ENCODE measurements at regions not wholly inside any gene's neighbourhood (a gene's known extent, or its start where the extent isn't known, plus 50 kb on each side); places are given as distances from the start of the nearest gene placed in this dataset.

DNA sequence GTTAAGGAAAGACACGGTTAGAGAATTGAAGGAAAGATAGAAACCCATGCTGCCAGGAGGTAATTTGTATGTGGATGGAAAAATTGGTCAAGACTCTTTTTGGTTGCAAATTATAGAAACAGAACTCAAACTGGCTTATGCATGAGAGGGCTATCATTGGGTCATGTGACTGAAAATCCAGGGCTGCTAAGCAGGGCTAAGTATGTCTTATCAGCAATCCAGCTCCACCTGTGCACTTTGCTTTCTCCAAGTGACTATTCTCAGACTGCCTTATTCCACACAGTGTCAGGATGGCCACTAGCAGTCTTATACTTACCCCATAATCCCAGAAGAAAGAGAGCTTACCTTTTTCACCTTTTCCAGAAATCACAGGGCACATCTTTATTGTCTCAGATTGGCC is 113.5 kb downstream of the CBLN1 start:
- no peak for DNase-seq (ENCODE audit: low read depth in 1 of 2, low spot score in 1 of 2)
- in situ Hi-C loops (cut with HindIII; ENCODE audit: low pct_unique_long_range_greater_than_20kb, low sequenced_read_pairs): no loop called here
- no peak for TF ChIP-seq JUND (IDR thresholded peaks at IDR 0.05; ENCODE audit: low read depth)

DNA sequence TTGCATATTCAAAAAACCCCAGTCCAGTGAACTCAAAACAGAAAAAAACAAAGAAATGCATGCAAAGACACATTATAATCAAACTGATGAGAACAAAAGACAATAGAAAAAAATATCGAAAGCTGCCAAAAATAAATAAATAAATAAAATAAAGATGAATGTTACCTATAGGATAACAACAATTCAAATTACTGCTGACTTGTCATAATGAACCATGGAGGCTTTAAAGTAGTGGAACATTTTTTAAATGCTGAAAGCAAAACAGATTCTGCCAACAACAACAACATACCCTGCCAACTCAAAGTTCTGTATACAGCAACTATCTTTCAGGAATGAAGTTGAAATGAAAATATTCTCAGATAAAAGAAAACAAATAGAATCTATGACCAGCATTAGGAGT is 116.6 kb downstream of the CBLN1 start:
- no peak for TF ChIP-seq JUND (IDR thresholded peaks at IDR 0.05; ENCODE audit: low read depth)
- no peak for DNase-seq (ENCODE audit: low read depth in 1 of 2, low spot score in 1 of 2)
- in situ Hi-C loops (cut with HindIII; ENCODE audit: low pct_unique_long_range_greater_than_20kb, low sequenced_read_pairs): no loop called here

DNA sequence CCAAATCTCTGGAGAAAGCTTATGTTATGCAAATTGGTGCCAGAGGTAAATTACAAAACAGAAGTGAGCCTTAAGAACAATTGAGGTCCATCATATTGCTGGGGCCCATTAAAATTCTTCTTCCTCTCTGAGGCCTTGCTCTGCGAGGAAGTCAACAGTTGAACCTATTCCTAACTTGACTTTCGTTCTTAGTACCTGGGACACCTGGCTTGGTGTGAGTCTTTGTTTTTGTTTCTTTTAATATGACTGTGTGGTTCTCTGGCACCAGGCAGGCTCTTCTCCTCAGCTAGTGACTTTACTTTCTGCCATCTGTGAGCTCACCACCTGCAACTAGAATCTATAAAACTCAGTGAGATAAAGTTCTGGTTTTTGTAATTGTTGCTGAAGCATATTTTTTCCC is 120.4 kb downstream of the CBLN1 start:
- TF ChIP-seq JUND (IDR thresholded peaks at IDR 0.05; ENCODE audit: low read depth): no peak
- in situ Hi-C loops (cut with HindIII; ENCODE audit: low pct_unique_long_range_greater_than_20kb, low sequenced_read_pairs): no loop called here
- no peak for DNase-seq (ENCODE audit: low read depth in 1 of 2, low spot score in 1 of 2)

DNA sequence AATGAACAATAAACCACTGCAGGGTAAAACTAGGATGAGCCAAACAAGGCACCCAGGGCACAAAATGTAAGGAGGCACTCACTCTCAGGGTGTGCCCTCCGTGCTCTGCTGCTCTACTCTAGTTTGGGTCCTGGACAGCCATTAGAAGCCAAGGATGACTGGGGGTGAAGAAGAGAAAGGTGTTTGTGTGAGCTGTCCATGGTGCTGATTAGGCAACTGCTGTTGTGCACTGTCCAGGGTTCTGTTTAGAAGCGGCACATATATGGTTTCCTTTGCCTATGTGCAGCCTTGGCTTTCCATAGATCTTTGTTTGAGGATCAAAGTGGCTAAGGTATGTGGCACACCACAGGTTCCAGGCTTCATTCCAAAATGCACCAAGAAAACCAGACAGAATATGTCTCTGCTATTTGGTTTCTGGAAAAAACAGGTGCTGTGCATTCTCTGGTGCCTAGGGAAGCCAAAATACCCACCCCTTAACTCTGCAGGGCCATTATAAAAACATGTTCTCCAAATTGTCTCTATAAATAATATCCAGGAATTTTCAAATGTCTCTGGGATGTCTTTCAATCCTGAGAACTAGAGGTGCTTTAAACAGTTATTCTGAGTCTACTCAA is 123.5 kb downstream of the CBLN1 start:
- DNase-seq (ENCODE audit: low read depth in 1 of 2, low spot score in 1 of 2): peak; percentile 5 to 72
- TF ChIP-seq JUND (IDR thresholded peaks at IDR 0.05; ENCODE audit: low read depth): no peak
- in situ Hi-C loops (cut with HindIII; ENCODE audit: low pct_unique_long_range_greater_than_20kb, low sequenced_read_pairs): no loop called here

DNA sequence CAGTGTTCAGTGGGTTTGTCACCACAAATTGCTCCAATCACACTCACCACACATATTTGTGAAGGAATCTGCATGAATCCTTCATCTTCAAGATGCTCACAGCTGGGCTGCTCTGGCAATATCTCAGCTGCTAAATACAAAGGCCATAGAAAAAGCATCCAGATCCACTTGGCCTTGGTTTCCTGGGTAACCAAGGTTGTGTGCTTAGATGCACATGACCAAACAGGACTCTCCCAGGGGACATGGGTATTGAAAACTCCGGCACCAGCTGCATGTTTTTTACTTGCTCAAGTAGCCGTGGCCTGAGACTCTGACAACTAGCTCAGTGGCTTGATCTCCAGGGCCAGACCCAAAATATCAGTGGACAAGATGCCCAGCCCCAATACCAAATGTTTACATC is 131.3 kb downstream of the CBLN1 start:
- no peak for DNase-seq (ENCODE audit: low read depth in 1 of 2, low spot score in 1 of 2)
- in situ Hi-C loops (cut with HindIII; ENCODE audit: low pct_unique_long_range_greater_than_20kb, low sequenced_read_pairs): no loop called here
- no peak for TF ChIP-seq JUND (IDR thresholded peaks at IDR 0.05; ENCODE audit: low read depth)

DNA sequence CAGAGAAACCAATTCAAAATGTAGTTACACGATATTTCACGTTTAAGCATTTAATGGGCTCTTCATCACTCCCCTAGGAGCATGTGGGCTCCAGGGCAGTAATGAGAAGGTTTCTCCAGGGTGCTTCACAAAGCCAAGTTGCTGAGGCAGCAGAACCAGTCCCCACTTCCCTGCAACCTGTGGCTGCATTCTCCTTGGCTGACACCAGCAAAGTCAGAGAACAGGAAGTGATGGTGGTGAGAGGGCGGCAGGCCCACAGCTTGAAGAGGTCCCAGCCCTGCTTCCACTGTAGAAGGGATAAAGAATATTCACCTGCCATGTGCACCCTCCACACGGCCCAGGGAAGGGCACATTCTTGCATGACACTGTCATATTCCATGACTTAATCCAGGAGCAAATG is 133.2 kb downstream of the CBLN1 start:
- no peak for DNase-seq (ENCODE audit: low read depth in 1 of 2, low spot score in 1 of 2)
- in situ Hi-C loops (cut with HindIII; ENCODE audit: low pct_unique_long_range_greater_than_20kb, low sequenced_read_pairs): no loop called here
- no peak for TF ChIP-seq JUND (IDR thresholded peaks at IDR 0.05; ENCODE audit: low read depth)

DNA sequence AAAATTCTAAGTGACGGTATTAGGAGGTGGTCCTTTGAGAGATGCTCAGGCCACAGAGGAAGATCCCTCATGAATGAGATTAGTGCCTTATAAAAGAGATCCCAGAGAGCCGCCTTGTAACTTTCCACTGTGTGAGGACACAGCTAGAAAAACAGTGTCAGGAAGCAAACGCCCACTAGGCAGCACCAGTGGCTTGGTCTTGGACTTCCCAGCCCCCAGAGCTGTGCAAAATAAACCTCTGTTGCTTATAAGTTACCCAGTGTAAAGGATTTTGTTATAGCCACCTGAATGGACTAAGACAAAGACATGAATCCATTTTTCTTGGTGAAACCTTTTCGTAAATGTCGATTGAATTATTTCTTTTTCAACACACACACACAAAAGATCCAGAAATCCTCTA is 141.0 kb downstream of the CBLN1 start:
- DNase-seq (ENCODE audit: low read depth in 1 of 2, low spot score in 1 of 2): no peak
- in situ Hi-C loops (cut with HindIII; ENCODE audit: low pct_unique_long_range_greater_than_20kb, low sequenced_read_pairs): no loop called here
- no peak for TF ChIP-seq JUND (IDR thresholded peaks at IDR 0.05; ENCODE audit: low read depth)

DNA sequence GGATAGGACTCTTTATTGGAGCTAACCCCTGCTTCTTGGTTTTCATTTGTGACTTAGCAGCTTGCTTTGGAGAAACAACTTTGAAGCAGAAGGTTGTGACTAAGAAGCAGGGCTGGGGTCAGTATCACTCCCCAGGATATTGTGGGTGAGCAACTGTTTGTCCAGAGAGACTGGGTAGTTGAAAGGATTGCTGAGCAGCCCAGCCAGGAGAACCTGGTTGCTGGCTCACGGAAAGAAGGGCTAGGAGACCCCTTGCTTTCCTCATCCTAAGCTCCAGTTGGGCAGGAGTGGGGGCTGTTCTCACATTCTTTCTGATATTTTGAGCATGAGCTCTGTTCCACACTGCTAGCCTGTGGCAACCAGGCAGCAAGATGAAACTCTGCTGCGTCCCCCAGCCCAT is 151.2 kb downstream of the CBLN1 start:
- in situ Hi-C loops (cut with HindIII; ENCODE audit: low pct_unique_long_range_greater_than_20kb, low sequenced_read_pairs): no loop called here
- no peak for DNase-seq (ENCODE audit: low read depth in 1 of 2, low spot score in 1 of 2)
- TF ChIP-seq JUND (IDR thresholded peaks at IDR 0.05; ENCODE audit: low read depth): no peak

DNA sequence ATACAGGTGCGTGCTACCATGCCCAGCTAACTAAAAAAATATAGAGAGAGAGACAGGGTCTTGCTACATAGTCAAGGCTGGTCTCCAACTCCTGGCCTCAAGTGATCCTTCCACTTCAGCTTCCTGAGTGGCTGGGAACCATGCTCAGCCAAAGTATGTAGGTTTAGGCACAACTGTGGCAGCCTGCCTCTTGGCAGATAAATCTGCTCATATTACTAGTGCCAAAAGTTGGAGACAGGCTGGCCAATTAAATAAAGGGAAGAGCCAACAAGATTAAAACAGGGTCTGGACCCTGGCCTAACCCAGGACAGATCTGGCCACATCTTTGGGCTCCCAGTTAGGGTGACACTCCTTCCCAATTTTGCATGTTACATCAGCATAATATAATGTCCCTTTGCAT is 151.7 kb downstream of the CBLN1 start:
- no peak for DNase-seq (ENCODE audit: low read depth in 1 of 2, low spot score in 1 of 2)
- TF ChIP-seq JUND (IDR thresholded peaks at IDR 0.05; ENCODE audit: low read depth): no peak
- in situ Hi-C loops (cut with HindIII; ENCODE audit: low pct_unique_long_range_greater_than_20kb, low sequenced_read_pairs): no loop called here

DNA sequence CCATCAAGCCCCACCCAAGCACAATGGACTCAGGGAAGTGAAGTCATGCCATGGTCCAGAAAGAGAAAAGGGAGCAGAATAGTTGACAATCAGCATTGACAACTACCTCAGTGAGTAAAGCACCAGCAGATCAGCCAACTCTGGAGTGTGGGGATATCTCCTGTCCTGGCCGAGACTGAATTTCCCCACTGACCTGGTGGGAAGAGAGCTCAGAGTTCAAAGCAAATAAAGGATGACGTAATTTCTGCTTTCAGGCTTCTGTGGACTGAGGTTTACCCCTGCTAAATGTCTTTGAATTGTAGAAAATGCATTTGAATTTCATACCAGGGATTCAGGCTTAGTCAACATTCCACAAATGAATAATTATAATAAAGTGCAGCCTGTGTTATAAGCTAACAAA is 152.9 kb downstream of the CBLN1 start:
- no peak for TF ChIP-seq JUND (IDR thresholded peaks at IDR 0.05; ENCODE audit: low read depth)
- in situ Hi-C loops (cut with HindIII; ENCODE audit: low pct_unique_long_range_greater_than_20kb, low sequenced_read_pairs): no loop called here
- DNase-seq (ENCODE audit: low read depth in 1 of 2, low spot score in 1 of 2): no peak

DNA sequence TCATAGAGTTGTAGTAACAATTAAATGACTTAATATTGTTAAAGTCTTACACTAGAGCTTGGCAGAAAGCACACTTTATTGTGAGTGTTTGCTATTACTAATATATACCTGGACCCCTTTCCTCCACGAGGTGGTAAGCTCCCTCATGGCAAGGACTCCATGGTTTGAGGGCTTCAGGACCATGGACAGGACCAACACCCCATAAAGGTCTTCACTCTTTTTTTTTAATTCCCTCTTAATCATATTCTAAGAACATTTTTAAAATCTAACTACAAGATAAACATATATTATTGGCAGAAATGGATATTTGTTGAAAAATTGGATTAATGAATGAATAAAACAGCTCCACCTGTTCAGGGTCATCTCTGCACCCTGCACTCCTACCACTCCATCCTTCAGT is 154.5 kb downstream of the CBLN1 start:
- DNase-seq (ENCODE audit: low read depth in 1 of 2, low spot score in 1 of 2): peak in 1 of 2 experiments; percentile 14
- TF ChIP-seq JUND (IDR thresholded peaks at IDR 0.05; ENCODE audit: low read depth): no peak
- in situ Hi-C loops (cut with HindIII; ENCODE audit: low pct_unique_long_range_greater_than_20kb, low sequenced_read_pairs): no loop called here

DNA sequence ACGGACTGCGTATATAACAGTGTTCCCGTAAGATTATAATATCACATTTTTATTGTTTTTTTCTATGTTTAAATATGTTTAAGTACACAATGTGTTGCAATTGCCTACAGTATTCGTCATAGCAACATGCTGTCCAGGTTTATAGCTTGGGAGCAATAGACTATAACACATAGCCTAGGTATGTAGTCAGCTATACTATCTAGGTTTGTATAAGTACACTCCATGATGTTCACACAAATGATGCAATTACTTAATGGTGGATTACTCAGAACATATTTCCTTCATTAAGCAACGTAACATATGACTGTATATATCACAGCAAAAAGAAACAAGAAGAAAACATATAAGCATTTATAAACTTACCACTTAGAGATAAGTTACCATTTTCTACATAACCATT is 160.0 kb downstream of the CBLN1 start:
- in situ Hi-C loops (cut with HindIII; ENCODE audit: low pct_unique_long_range_greater_than_20kb, low sequenced_read_pairs): no loop called here
- no peak for TF ChIP-seq JUND (IDR thresholded peaks at IDR 0.05; ENCODE audit: low read depth)

DNA sequence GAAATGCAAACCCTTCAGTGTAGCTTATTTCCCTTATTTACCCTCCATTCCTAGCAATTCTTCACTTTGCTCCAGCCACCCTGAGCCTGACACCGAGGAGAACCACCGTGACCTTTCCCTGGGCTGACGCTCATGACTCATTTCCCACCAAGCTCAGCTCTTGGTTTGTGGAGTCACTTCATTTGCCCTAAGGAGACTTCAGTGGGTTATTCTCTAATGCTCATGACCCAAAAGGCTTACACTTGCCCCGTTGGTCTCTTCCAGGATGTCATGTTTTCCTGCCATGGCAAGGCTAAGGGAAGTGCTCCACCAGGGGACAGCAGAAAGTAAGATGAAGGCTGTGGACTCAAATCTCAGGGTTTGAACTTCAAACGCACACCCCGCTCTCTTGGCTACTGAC is 161.0 kb downstream of the CBLN1 start:
- no peak for TF ChIP-seq JUND (IDR thresholded peaks at IDR 0.05; ENCODE audit: low read depth)
- no peak for DNase-seq (ENCODE audit: low read depth in 1 of 2, low spot score in 1 of 2)
- in situ Hi-C loops (cut with HindIII; ENCODE audit: low pct_unique_long_range_greater_than_20kb, low sequenced_read_pairs): no loop called here

More for the DNA sequence above, 160.0 kb downstream of the CBLN1 start:
- no peak for DNase-seq (ENCODE audit: low read depth in 1 of 2, low spot score in 1 of 2)

DNA sequence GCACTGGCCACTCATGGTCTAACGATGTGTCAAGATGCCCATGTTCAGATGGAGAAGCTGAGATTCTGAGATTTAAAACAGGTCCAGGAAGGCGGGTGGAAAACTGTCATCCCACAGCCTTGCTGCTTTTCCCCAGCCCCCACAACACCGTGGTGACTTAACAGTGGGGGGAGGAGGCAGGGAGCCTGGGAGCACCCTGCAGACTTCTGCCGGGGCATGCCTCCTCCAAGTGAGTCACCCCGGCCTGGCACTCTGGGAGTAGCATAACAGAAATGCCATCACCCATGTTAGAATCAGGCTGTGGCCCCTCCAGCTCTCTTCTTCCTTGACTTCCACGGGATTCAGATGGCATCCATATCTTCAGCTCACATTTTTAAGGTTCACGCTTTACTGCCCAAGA is 164.8 kb downstream of the CBLN1 start:
- DNase-seq (ENCODE audit: low read depth in 1 of 2, low spot score in 1 of 2): no peak
- in situ Hi-C loops (cut with HindIII; ENCODE audit: low pct_unique_long_range_greater_than_20kb, low sequenced_read_pairs): no loop called here
- TF ChIP-seq JUND (IDR thresholded peaks at IDR 0.05; ENCODE audit: low read depth): no peak

All from T47D (cell line).